Progenitor cell of endocrine pancreas (in vitro differentiated cells): ENCODE measurements at regions not wholly inside any gene's neighbourhood (a gene's known extent, or its start where the extent isn't known, plus 50 kb on each side); places are given as distances from the start of the nearest gene placed in this dataset.

Source experiments
- DNase-seq: peaks from one replicate; pipeline ENCODE4 v3.0.0; 2021; ENCODE audit warnings: low spot score; ENCODE audit not compliant: unreplicated experiment
- H3K27ac Mint-ChIP-seq: 2 replicates; pipeline ENCODE4 v1.8.0; 2021; ENCODE audit warnings: mild to moderate bottlenecking, moderate library complexity, mixed read lengths
- H3K27me3 Mint-ChIP-seq: 2 replicates; pipeline ENCODE4 v1.8.0; 2021; ENCODE audit warnings: mixed read lengths
- H3K36me3 Mint-ChIP-seq: 2 replicates; pipeline ENCODE4 v1.8.0; 2022; ENCODE audit warnings: mixed read lengths; ENCODE audit not compliant: insufficient read depth
- H3K4me1 Mint-ChIP-seq: 2 replicates; pipeline ENCODE4 v1.8.0; 2021; ENCODE audit warnings: low read depth, mixed read lengths
- H3K4me3 Mint-ChIP-seq: 2 replicates; pipeline ENCODE4 v1.8.0; 2021; ENCODE audit warnings: low read depth, mild to moderate bottlenecking, moderate library complexity, mixed read lengths
- H3K9me3 Mint-ChIP-seq: 2 replicates; pipeline ENCODE4 v1.8.0; 2021; ENCODE audit warnings: low read depth, mixed read lengths
- CTCF ChIP-seq: fragments of 200-600 bp; sonication (generic); IDR thresholded peaks from one replicate; pipeline ENCODE4 v1.5.0; 2021; ENCODE audit warnings: antibody characterized with exemption, mild to moderate bottlenecking; ENCODE audit not compliant: unreplicated experiment

GRCh38 chr2:188145885-188146284 is 145.8 kb upstream of the GULP1 start:
- no peaks in the 10 kb centered on the region for H3K36me3 Mint-ChIP-seq
- DNase-seq, result no peak
- no peaks in the 10 kb centered on the region for H3K27me3 Mint-ChIP-seq

GRCh38 chr2:188146888-188147287 is 144.8 kb upstream of the GULP1 start:
- no peak for DNase-seq
- Mint-ChIP-seq H3K36me3 (no peaks in the 10 kb centered on the region), H3K4me3 (no peak overlapping the region), H3K9me3 (no peaks in the 10 kb centered on the region), H3K4me1 (no peaks in the 10 kb centered on the region), H3K27ac (no peak overlapping the region), H3K27me3 (no peaks in the 10 kb centered on the region)
- no peak for TF ChIP-seq CTCF

More at GRCh38 chr2:188145885-188146284, 145.8 kb upstream of the GULP1 start:
- H3K27ac Mint-ChIP-seq, result no peak overlapping the region
- no peaks in the 10 kb centered on the region for H3K9me3 Mint-ChIP-seq
- H3K4me3 Mint-ChIP-seq, result no peak overlapping the region
- H3K4me1 Mint-ChIP-seq, result no peaks in the 10 kb centered on the region
- TF ChIP-seq CTCF, result no peak

- Mint-ChIP-seq H3K27ac (no peak overlapping the region), H3K9me3 (no peaks in the 10 kb centered on the region), H3K4me1 (no peaks in the 10 kb centered on the region), H3K36me3 (no peaks in the 10 kb centered on the region), H3K27me3 (no peaks in the 10 kb centered on the region), H3K4me3 (no peak overlapping the region)
- DNase-seq, result no peak
- TF ChIP-seq CTCF, result no peak
These were observed 140.0 kb upstream of the GULP1 start for GRCh38 chr2:188151670-188152069.

- TF ChIP-seq CTCF, result no peak
- no peaks in the 10 kb centered on the region for H3K4me1 Mint-ChIP-seq
- H3K27ac Mint-ChIP-seq, result no peak overlapping the region
- H3K27me3 Mint-ChIP-seq, result no peaks in the 10 kb centered on the region
- H3K4me3 Mint-ChIP-seq, result no peak overlapping the region
- H3K9me3 Mint-ChIP-seq, result no peaks in the 10 kb centered on the region
- no peak for DNase-seq
- H3K36me3 Mint-ChIP-seq, result no peaks in the 10 kb centered on the region
These were observed 133.2 kb upstream of the GULP1 start for GRCh38 chr2:188158337-188159100.

GRCh38 chr2:188159484-188159883 is 132.2 kb upstream of the GULP1 start:
- no peak for TF ChIP-seq CTCF
- H3K27me3 Mint-ChIP-seq, result no peaks in the 10 kb centered on the region
- DNase-seq, result no peak
- H3K9me3 Mint-ChIP-seq, result peaks cover under 1% of the 10 kb centered on the region
- no peak overlapping the region for H3K27ac Mint-ChIP-seq
- no peaks in the 10 kb centered on the region for H3K4me1 Mint-ChIP-seq
- H3K4me3 Mint-ChIP-seq, result no peak overlapping the region
- no peaks in the 10 kb centered on the region for H3K36me3 Mint-ChIP-seq
